GM21825 (cell line): ENCODE measurements at regions not wholly inside any gene's neighbourhood (a gene's known extent, or its start where the extent isn't known, plus 50 kb on each side); places are given as distances from the start of the nearest gene placed in this dataset.
A peak's percentile ranks its signal among the peaks of the same experiment; 100 is the strongest.
"Not testable (repeated sequence)": the region's sequence is repeated elsewhere in the genome, so short reads cannot be mapped to it uniquely, and the experiment has no call there.

ENCODE experiments used
- ATAC-seq: cut with Tn5 transposase; IDR thresholded peaks from one replicate; pipeline ENCODE4 v1.9.1; 2021; ENCODE audit warnings: mild to moderate bottlenecking, moderate library complexity; ENCODE audit not compliant: unreplicated experiment

DNA sequence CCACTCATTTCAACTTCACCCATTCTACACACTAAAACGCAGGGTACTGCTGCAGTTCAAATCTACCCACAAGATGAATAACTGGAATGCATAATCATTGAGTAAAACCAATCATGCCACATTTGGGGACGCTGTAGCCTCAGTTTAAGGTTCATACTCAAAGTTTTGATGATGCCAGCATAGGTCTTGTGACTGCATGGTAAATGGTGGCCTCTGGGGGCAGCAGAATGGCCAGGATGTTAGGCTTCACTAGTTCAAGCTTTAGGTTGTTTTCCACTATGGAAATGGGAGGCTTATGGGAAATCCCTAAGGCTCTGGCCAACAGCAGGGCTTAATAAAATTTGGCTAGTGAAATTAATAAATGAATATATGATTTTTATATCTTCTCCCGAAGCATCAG, 104.3 kb upstream of the TSC22D2 start:
- ATAC-seq: no peak

DNA sequence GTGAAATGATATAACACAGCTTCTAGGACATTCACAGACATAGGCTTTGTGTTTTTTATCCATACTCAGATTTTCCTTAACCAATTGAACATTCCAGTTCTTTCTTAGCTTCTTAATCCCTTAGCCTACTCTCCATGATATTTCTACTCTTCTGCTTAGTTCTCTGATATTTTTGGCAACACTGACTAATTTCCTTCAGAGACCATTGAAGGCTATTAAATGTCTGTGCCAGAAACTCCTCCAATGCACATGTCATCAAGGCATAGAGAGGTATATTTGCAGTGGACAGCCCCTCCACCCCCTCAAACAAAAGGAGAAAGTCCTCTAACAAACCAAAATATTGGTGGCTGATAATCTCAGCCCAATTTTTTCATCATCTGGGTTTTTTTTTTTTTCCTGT, 105.9 kb upstream of the TSC22D2 start:
- no peak for ATAC-seq

DNA sequence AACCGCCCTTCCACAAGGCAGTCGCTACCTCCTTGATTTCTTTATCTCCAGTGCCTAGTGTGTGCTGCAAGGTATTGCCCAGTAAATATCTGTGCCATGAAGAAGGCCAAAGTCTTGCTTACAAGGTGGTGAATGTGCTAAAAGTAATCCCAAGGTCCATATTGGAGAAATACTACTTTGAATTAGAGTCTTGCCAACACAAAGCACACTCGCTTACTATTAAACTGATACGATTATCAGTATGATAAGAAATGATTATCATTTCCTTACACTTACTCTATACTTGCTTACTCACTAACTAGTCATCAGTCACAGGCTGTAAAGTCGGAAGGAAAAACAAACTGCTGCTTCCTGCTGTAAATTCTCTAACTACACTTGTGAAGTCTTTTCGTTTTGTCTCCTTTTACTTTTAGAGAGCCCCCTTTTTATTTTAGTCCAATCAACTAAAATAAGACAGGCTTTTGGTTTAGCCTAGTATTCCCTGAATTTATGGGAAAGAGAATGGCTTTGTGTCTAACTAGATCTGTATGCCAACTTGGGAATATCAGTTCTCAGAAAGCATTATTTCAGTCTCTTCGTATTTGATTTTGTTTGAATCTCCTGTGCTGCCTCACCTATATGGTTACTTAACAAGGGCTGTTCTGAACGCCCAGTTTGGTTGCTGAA, 107.1 kb upstream of the TSC22D2 start:
- no peak for ATAC-seq

DNA sequence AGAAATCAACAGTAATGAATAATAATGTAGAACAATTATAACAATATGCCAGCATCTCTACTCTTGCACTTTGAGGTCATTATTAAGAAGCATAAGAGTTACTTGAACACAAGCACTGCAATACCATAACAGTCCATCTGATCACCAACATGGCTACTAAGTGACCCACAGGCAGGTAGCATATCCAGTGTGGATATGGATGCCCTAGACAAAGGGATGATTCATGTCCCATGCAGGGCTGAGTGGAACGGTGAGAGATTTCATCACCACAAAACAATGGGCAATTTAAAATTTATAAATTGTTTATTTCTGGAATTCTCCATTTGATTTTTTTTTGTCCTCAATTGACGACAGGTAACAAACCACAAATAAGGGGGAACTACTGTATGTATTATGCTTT, 107.7 kb upstream of the TSC22D2 start:
- ATAC-seq: no peak

DNA sequence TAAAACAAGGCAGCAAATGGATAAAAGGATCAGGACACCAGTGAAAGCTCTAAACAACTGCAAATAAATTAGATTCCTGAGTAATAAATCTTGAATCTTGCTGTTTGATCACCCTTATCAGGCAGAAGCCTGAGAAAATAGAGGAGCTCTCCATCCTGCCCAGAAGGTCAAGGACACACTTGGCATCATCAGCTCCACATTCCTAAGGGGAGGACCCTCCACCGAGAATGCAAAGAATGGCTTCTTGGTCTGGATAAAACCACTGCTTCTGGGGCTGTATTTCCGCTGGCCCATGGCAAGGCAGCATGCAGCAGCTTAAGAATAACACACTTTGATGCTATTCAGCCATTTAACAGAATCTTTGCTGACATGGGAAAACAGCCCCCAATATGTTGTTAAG, 108.9 kb upstream of the TSC22D2 start:
- ATAC-seq: no peak

DNA sequence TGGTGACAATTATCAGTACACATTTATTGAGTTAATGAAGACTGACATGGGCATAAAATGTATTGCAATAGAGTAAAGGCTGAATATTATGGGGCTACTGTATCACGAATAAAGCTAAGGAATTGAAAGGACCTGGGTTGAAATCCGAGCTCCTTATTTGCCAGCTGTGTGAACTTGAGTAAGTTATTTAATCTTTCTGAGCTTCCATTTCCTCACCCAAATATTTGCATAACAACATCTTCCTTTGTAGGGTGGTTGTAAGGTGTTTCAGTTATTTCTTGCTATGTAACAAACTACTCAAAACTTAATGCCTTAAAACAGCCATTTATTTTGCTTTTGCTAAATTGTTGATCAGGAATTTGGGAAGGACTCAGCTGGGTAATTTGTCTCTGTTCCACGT, 111.1 kb upstream of the TSC22D2 start:
- ATAC-seq: no peak

DNA sequence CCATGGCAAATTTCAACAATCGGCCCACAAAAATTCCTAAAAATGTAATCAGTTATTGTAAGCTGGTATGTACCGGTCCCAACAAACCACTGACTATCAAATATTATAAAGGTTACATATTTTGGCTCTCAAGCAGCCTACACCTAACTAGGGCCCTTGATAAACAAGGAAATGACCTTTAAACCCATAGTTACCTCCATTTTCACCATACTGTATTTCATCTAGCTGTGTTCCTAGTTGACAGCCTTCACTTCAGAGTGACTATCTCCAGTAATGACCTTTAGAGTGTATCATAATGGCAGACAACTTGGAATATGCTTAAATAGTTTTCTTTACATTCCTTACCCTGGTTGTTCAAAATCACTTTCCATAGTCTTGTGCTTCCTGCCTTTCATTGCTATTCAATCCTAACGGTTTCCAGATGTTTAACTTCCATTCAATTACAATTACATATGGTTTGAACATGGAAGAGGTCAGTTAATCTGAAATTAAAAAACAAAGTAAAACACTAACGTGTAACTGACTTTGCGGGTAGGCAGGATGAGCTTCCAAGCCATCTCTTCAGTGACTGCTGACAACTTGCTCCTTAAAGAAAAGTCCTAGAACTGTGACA, 111.9 kb upstream of the TSC22D2 start:
- ATAC-seq: no peak

DNA sequence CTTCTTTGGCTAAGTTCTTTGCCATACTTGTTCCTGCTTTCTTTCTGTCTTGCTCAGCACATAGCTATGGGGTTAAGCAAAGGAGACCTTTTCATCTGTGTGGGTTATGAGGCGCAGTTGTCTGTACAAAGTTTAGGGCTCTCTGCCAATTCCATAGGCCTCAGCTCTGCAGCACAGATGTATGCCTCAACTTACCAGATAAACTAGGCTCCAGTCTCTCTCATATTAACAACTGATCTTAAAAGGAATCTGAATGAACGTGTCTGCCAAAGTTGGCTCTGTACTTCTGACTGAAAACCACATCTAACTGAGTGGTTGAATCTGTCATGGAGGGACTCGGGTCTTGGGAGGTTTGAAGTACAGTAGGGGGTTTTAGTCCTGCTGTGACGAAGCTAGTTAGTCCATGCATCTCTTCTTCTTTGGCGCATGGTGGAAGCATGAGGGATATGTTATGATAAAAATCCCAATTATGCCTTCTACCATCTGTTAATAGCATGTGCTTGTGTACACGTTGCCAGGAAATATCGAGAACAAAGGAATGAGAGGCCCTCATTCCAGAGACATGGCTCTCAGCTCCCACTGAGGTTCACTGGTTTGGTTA, 114.6 kb upstream of the TSC22D2 start:
- no peak for ATAC-seq

DNA sequence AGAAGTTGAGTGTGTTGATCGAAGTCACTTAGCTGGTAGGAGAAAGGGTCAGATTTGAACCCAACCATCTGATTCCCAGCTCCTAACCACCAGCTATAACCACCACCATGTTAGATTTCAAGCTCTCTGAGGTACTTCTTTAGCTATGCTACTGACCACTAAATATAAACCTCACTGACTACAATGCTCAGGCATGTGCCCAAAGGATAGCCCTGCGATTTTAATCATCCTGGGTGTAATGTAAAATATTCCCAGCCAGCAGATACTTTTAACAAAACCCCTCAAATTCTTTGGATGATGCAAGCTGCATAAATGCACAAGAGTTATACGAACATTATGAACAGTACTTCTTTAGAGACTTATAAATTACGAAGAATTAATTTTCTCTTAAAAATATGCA, 115.2 kb upstream of the TSC22D2 start:
- ATAC-seq: no peak

DNA sequence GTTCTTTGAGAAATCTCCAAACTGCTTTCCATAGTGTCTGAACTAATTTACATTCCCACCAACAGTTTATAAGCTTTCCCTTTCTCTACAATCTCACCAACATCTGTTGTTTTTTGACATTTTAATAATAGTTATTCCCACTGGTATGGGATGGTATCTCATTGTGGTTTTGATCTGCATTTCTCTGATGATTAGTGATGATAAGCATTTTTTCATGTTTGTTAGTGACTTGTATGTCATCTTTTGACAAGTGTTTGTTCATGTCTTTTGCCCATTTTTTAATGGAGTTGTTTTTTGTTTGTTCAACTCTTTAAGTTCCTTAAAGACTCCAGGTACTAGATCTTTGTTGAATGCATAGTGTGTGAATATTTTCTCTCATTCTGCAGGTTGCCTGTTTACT, 116.6 kb upstream of the TSC22D2 start:
- ATAC-seq: no peak

DNA sequence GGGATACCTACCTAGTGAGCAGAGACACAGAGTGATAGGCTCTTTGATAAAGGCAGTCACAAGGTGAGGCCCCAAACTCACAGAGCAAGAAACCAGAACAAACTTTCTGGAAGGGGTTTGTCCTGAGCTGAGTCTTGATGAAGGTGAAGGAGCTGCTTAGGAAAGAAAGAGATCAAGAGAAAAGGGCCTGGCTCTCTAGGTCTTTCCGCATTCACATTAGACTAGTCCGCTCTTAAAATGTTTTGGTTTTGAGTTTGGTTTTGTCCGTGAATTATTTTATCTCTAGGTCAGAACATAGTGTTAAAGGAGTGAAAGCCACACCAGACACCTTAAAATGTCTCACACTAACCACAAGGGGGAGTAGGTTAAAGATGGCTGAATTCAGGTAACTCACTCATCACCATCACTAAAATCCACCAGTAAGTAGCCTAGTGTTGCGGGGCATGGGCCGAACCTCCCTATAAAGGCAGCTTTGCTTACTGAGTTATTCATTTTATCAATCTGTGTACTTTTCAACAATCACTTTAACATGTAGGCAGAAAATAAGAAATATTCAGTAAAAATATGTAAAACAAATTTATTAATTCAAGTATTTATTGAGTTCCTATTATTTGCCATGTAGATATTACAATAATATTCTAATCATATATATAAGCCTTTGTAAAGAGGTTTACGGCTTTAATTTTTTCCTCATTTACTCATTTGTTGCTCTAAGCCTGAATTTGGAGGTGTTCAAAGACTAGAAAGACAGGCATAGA, 121.5 kb upstream of the TSC22D2 start:
- ATAC-seq: peak; percentile 68

DNA sequence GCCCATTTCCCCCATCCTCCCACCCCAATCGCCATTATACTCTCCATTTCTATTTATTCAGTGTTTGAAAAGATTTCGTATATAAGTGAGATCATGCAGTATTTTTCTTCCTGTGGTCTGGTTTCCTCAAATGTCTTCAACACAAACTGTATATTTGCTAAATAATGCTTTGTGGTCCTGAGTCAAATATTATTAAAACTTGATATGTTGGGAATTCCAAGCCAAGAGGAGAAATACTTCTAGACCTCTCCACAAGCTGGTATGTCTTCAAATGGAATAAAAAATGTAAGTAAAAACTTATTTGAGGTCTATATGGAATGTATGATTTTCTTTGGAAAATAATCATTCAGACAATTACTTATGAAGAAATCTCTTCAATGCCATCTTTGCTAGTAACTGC, 122.5 kb upstream of the TSC22D2 start:
- ATAC-seq: no peak

DNA sequence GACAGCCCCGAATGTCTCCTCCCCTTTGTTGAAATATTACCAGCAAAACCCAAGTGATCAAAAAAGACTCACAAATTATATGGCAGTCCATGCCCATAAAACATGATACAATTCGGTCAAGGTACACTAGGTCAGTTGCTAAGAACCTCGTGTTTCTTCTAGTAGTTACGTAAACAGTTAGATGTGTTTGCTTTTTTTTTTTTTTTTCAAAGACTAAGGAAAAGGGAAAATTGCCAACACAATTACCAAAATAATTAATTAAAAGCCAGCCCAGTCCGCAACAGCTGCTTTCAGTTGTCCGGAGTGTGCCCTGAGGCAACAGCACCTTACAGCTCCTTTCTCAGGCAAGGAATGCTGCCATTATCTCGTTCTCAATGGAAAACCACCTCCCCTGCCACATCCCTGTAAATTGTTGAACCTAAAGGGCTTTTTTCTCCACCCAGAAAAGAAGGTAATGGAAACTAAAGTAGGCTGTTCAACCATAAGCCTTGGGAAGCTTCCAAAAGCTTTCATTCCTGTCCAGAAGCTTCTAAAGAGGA, 129.2 kb upstream of the TSC22D2 start:
- ATAC-seq: no peak

DNA sequence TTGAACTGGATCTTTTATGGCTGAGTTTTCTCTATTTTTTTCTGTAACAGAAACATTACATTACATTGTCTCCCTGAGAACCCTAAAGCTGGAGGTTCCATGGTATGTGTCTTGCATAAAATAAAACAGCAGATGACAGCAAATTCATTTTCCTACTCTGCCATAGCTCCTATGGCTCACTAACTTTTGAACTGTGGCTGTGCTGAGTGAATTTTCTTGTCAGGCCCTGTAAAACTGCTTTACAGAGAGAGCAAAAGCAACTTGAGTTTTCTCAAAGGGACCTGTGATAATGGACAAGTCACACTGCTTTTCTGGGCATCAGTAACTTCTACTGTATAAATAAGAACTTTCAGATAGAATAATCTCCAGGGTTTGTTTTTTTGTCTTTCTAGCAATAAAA, 129.9 kb upstream of the TSC22D2 start:
- no peak for ATAC-seq

DNA sequence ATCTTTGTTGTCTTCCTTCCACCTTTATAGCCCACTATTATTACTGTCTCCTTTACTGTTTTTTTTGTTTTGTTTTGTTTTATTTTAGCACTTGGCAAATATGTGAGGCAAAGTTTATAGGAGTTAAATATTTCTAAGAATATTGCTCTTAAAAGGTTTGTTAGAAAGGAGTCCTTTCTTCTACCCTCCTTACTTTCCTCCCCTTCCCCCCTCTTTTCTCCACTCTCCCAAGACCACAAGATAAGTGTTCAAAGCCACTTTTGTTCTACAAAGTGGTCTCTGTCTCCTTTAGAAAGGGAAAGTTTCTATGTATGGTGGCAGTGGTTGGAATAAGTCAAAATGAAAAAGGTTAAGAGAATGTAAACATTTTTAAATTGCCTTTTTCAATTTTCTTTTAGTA, 130.7 kb upstream of the TSC22D2 start:
- no peak for ATAC-seq

DNA sequence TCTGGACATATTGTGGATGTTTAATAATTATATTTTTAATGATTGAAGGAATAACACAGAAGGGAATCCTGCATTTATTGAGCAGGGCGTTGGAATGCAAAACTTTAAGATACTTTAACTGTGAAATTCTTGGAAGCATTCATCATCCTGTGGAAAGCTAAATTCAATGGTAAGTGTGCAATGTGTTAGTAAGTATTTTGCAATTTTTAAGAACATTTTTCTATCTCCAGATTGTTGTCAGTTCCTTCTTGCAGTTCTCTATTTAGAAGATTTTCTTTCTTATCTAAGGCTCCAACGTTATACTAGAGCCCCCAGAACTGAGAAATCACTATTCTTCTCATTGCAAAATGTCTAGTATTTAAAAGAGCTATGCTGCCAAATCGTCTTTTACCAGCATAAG, 132.2 kb upstream of the TSC22D2 start:
- ATAC-seq: no peak

DNA sequence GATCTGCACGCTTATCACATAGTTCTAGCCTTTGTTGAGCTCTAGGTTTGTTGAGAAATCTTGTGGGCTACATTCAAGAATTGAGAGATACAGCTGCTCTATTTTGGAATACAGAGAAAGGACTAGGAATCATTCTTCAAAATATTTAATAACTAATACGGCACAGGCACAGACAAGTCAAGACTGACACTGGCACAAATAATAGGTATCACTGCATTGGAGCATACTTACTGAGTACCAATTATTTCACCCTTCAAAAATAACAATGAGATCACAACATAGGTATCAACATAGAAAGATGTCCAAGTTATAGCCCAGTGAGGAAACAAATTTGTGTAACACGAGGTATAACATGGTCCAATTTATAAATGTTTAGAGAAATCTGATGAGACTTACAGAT, 133.7 kb upstream of the TSC22D2 start:
- ATAC-seq: no peak

DNA sequence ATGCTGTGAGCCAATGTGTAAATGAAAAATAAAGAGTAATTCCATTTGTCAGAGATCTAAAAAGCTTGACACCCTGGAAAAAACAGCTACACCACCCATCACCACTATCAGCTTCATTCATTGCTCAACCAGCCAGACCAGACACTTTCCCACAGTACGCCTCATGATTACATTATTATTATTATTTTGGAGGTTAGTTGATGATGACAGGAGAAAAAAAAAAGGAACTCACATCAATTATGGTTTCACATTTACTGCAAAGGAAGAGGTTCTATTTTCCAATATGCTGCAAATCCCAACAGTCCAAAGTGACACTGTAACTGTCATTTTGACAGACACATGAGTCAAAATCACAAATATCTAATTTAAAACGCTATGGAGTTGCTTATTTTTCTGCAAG, 134.7 kb upstream of the TSC22D2 start:
- ATAC-seq: no peak

DNA sequence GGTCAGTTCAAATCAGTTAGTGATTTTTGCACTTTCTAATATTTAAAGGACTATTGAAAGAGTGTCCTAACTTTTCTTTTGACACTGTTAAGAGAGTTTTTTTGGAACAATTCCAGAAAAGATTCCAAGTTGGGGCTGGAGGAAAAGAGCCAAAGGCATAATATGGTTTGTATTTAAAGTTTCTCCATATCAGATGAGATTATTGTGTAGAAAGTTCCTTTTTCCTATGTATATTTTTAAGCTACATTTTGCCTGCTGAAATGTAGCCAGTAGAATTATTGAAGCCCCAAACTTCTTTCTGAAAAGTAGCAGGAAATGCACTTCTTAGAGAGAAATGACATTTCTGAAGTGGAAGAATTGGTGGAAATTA, 136.5 kb upstream of the TSC22D2 start:
- no peak for ATAC-seq

DNA sequence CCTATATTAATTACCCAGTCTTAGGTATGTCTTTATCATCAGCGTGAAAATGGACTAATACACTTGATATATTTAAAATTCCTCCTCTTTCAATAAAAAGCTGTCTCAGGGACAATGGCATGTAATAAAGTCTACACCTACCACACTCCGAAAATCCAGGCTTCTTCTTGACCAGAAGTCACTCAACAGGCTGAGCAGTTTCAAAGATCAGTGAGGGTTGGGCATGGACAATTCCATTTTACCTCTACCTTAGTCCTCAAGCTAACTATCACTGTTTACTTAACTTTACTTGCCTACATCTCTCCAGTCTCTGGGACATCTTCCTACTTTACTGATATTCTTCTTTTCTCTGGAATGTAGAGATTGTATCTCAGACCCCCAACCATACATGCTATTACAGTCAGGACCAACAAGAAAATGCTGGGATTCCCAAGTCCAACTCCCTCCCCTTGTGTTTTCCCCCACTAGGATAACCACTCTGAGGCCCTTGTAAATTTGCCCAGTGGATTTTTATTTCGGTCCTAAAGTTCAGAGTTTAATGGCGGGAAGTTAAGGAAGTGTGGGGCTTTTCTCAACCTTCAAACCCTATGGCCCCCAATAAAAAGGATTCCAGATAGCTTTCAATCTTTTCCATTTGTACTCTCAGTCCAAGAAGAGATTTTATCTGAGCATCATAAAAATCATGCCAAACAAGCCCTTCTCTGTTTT, 137.1 kb upstream of the TSC22D2 start:
- no peak for ATAC-seq

DNA sequence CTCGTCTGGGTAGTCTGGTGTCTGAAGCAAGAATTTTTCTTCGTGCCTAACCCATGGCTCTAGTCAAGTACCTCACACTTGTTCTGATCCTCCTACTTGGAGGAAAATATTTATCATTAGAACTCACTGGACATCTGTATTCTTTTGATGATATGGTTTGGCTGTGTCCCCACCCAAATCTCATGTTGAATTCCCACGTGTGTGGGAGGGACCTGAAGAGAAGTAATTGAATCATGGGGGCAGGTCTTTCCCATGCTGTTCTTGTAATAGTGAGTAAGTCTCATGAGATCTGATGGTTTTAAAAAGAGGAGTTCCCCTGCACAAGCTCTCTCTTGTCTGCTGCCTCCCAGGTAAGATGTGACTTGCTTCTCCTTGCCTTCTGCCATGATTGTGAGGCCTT, 137.7 kb upstream of the TSC22D2 start:
- ATAC-seq: not testable (repeated sequence)
